Small intestine (tissue), 7 donors: ENCODE measurements at regions not wholly inside any gene's neighbourhood (a gene's known extent, or its start where the extent isn't known, plus 50 kb on each side); places are given as distances from the start of the nearest gene placed in this dataset.
"Not testable (repeated sequence)": the region's sequence is repeated elsewhere in the genome, so short reads cannot be mapped to it uniquely, and the experiment has no call there.

Experiments
- DNase-seq, 2 donors: peaks; one replicate each; pipeline versions ENCODE4 v3.0.0 to v3.0.0-alpha.2; 2013
- FAIRE-seq: peaks from 2 replicates; lab custom pipeline; 2012; peaks lifted over from hg19 to GRCh38; lab: Jason Lieb, UNC
- H3K27ac ChIP-seq, 3 donors: one replicate each; pipeline ENCODE4 v1.5.1; 2013; ENCODE audit warnings: low read length in 2 of 3, mild to moderate bottlenecking in 2 of 3, control low read depth in 1 of 3, inconsistent platforms in 1 of 3, low read depth in 1 of 3, moderate library complexity in 1 of 3
- H3K27me3 ChIP-seq, 3 donors: one replicate each; pipeline ENCODE4 v1.6.1; 2013; ENCODE audit warnings: low read length in 3 of 3, inconsistent platforms in 1 of 3; ENCODE audit not compliant: control insufficient read depth in 3 of 3, insufficient read depth in 3 of 3
- H3K36me3 ChIP-seq, 3 donors: one replicate each; pipeline ENCODE4 v1.6.1; 2013; ENCODE audit warnings: low read length in 3 of 3, inconsistent platforms in 1 of 3, low read depth in 1 of 3, mild to moderate bottlenecking in 1 of 3, moderate library complexity in 1 of 3; ENCODE audit not compliant: control insufficient read depth in 3 of 3, insufficient read depth in 2 of 3
- H3K4me1 ChIP-seq, 3 donors: one replicate each; pipeline ENCODE4 v1.6.1; 2013; ENCODE audit warnings: low read length in 2 of 3, inconsistent platforms in 1 of 3, low read depth in 1 of 3, mild to moderate bottlenecking in 1 of 3, moderate library complexity in 1 of 3; ENCODE audit not compliant: control insufficient read depth in 3 of 3, insufficient read depth in 2 of 3
- H3K4me3 ChIP-seq, 3 donors: one replicate each; pipeline ENCODE4 v1.5.1; 2013; ENCODE audit warnings: low read length in 3 of 3, control low read depth in 1 of 3, inconsistent platforms in 1 of 3, low read depth in 1 of 3, mild to moderate bottlenecking in 1 of 3, moderate library complexity in 1 of 3
- H3K9me3 ChIP-seq, 2 donors: one replicate each; pipeline ENCODE4 v1.6.1; 2013; ENCODE audit warnings: low read depth in 1 of 2, low read length in 1 of 2; ENCODE audit not compliant: control insufficient read depth in 2 of 2, insufficient read depth in 1 of 2
- WGBS, 3 donors: extraction: QIAGEN DNeasy Blood & Tissue Kit; methylation state at CpG; one replicate each; pipeline ENCODE4 v1.1.7; 2013; 5-methylcytosine and 5-hydroxymethylcytosine counted together
- donor health status: healthy with polysubstance abuse.
- donor health status: control.
- donor health status: control.
- donor health status: Bipolar disorder and iron deficiency.
- donor health status: healthy.

DNA sequence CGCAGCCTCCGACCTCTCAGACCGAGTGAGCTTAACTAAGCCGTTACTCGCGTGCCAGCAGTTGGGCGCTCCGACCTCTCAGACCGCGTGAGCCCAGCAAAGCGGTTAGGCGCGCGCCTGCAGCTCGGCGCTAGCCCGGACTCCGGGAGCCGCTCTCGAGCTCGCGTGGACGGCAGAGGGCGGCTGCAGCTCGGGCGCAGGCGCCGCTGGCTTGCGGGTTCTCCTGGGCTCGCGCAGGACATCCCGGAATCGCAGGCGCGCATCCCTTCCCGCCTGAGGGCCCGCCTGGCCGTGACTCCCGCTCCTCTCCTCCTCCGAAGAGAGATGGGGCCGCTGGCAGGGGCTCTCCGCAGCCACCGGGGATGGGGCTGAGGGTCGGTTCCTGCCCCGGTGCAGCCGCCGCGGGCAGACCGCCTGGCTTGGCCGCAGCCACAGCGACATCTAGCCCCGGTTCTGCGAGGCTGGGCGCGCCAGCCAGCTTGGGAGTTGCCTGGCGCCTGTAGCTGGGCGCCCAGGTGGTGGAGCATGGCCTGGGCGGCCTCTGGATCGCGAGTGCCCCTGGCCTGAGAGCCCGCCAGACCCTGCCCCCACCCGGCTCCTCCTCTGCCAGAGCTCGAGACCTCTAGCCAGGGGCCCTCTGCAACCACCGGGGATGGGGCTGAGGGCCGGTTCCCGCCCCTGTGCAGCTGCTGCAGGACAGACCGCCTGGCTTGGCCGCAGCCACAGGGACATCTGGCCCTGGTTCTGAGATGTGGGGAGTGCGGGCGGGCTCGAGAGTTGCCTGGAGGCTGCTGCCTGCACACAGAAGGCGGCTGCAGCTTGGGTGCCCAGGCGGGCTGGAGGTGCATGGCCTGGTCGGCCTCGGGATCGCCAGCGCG, 85.7 kb upstream of the CCDC180 start:
- not testable (repeated sequence) for H3K9me3 ChIP-seq, H3K27ac ChIP-seq, H3K36me3 ChIP-seq, H3K4me1 ChIP-seq, FAIRE-seq
- peaks cover 4 to 28% (median 7%) of the 10 kb centered on the region in 3 donors for H3K27me3 ChIP-seq
- H3K4me3 ChIP-seq, result peak overlapping the region in 1 of 3 donors; percentile 10
- 2% methylated on average over 65 to 78 of the region's 78 CpGs for WGBS, 3 donors
- DNase-seq, result peak; percentile 47 to 86

DNA sequence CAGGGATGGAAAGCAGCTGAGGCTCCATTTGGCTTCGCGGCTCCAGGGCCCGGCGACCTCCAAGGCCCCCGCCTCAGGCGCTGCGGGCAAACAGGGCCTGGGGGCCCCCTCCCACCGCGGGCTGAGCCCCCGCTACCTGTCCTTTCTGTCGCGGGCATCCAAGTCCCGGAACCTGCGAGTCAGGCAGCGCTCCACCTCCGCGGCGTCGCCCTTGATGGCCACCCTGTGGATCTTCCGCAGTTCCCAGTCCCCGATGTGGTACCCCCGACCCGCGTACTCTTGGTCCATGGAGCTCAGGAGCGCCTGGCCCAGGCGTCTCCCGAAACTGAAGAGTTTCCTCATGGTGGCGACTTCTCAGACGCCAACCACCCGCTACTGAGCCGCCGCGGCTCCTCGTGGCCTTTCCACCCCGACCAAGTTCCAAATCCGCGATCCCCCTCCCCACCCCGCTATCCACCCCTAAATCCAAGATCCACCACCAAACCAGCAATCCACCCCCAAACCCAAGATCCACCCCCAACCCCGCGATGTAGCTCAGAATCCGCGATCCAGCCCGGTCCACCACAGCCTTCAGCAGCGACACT, 86.5 kb upstream of the CCDC180 start:
- H3K36me3 ChIP-seq, result no peaks in the 10 kb centered on the region
- H3K9me3 ChIP-seq, result no peaks in the 10 kb centered on the region
- H3K27me3 ChIP-seq, result peaks cover 4 to 27% (median 7%) of the 10 kb centered on the region in 3 donors
- H3K4me3 ChIP-seq, result peak overlapping the region in 1 of 3 donors; percentile 10
- FAIRE-seq, result no peak
- H3K4me1 ChIP-seq, result peaks cover 0 to 5% (median 0%) of the 10 kb centered on the region in 3 donors
- H3K27ac ChIP-seq, result no peak overlapping the region
- WGBS, 3 donors, result 3 to 7% (median 5%) methylated on average over 39 to 44 of the region's 44 CpGs
- DNase-seq, result no peak

DNA sequence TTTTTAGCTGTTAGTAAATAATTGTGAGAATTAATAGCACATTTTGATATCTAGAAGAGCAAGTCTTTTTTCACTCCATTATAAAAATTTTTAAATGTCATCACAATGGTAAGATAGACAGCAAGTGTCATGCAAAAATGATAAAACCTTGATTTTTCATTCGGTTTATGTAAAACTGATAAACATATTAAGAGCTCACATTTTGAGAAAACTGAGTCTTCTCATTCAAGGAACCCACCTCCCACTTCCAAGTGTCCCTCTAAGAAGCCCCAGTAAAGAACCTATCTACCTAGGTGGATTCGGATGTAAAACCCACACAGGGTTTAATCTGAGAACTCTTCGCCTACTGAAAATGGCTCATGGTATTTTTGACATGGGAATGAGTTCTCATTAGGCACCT, 87.1 kb upstream of the CCDC180 start:
- H3K36me3 ChIP-seq, H3K4me1 ChIP-seq, H3K27ac ChIP-seq, H3K4me3 ChIP-seq, H3K9me3 ChIP-seq, DNase-seq, FAIRE-seq: not testable (repeated sequence)
- H3K27me3 ChIP-seq, result peaks cover 4 to 24% (median 7%) of the 10 kb centered on the region in 3 donors
- 25 to 38% (median 32%) methylated on average over 3 of the region's 3 CpGs for WGBS, 3 donors

DNA sequence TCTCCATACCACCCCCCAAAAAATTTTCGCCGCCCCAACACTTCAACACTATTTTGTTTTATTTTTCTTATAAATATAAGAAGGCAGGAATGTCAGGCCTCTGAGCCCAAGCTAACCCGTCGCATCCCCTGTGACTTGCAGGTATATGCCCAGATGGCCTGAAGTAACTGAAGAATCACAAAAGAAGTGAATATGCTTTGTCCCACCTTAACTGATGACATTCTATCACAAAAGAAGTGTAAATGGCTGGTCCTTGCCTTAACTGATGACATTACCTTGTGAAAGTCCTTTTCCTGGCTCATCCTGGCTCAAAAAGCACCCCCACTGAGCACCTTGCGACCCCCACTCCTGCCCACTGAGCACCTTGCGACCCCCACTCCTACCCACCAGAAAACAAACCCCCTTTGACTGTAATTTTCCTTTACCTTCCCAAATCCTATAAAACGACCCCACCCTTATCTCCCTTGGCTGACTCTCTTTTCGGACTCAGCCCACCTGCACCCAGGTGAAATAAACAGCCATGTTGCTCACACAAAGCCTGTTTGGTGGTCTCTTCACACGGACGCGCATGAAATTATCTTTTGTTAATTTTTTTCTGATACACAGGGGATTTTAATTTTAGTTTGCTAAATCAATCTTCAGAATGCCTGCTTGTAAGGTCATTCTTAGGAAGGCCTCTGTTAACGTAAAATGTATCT, 87.9 kb upstream of the CCDC180 start:
- not testable (repeated sequence) for H3K9me3 ChIP-seq, H3K4me3 ChIP-seq, H3K36me3 ChIP-seq, H3K27ac ChIP-seq, DNase-seq, H3K4me1 ChIP-seq, FAIRE-seq
- H3K27me3 ChIP-seq, result peaks cover 4 to 24% (median 7%) of the 10 kb centered on the region in 3 donors
- 53 to 73% (median 73%) methylated on average over 11 of the region's 12 CpGs for WGBS, 3 donors

DNA sequence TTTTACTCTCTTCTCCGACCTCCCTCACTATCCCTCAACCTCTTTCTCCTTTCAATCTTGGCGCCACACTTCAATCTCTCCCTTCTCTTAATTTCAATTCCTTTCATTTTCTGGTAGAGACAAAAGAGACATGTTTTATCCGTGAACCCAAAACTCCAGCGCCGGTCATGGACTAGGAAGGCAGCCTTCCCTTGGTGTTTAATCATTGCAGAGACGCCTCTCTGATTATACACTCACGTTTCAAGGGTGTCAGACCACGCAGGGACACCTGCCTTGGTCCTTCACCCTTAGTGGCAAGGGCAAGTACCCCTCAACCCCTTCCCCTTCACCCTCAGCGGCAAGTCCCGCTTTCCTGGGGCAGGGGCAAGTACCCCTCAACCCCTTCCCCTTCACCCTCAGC, 92.3 kb upstream of the CCDC180 start:
- not testable (repeated sequence) for FAIRE-seq, H3K27me3 ChIP-seq, H3K36me3 ChIP-seq, H3K9me3 ChIP-seq, H3K4me3 ChIP-seq, H3K4me1 ChIP-seq, H3K27ac ChIP-seq, DNase-seq
- WGBS, 3 donors, result 76 to 88% (median 80%) methylated on average over 6 to 9 of the region's 10 CpGs

DNA sequence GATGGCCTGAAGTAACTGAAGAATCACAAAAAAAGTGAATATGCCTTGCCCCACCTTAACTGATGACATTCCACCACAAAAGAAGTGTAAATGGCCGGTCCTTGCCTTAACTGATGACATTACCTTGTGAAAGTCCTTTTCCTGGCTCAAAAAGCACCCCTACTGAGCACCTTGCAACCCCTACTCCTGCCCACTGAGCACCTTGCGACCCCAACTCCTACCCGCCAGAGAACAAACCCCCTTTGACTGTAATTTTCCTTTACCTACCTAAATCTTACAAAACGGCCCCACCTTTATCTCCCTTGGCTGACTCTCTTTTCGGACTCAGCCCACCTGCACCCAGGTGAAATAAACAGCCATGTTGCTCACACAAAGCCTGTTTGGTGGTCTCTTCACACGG, 92.9 kb upstream of the CCDC180 start:
- FAIRE-seq, H3K27me3 ChIP-seq, H3K9me3 ChIP-seq, H3K27ac ChIP-seq, H3K36me3 ChIP-seq, H3K4me1 ChIP-seq, DNase-seq, H3K4me3 ChIP-seq: not testable (repeated sequence)
- 78 to 87% (median 79%) methylated on average over 6 of the region's 6 CpGs for WGBS, 3 donors

DNA sequence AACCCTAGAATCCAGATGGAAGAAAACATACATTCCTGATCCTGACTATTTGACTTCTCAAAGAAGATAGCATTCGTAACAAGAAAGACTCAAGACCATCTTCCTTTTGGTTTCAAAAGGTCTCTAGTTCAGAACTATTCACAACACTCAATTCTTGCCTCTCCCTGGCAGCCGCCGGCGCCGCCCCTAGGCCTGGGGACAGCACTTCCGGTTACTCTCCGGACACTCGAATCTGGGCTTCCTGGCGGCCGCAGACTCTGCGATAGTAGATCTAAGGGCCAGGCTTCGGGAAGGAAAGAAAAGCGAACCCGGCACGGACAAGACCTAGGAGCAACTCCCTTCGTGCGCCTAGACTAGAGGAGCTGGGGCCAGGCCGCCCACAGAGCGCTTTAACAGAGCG, 107.8 kb upstream of the CCDC180 start:
- not testable (repeated sequence) for H3K4me3 ChIP-seq, H3K9me3 ChIP-seq, H3K36me3 ChIP-seq, H3K27ac ChIP-seq, H3K27me3 ChIP-seq, FAIRE-seq, DNase-seq, H3K4me1 ChIP-seq
- 93 to 97% (median 97%) methylated on average over 9 to 18 of the region's 20 CpGs for WGBS, 3 donors

DNA sequence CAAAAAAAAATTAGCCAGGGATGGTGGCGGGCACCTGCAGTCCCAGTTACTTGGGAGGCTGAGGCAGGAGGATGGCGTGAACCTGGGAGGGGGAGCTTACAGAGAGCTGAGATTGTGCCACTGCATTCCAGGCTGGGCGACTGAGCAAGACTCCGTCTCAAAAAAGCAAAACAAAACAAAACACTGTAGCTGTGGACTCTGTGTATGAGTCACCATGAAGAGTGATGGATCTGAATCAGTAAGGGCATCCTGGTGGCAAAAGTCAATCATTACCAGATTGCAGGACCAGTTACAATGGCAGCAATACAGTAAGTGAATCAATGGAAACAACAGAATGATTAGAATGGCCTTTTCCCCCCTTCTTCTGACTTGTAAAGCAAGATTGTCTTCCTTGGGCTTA, 113.7 kb upstream of the CCDC180 start:
- DNase-seq, FAIRE-seq, H3K9me3 ChIP-seq, H3K36me3 ChIP-seq, H3K27ac ChIP-seq, H3K4me3 ChIP-seq, H3K27me3 ChIP-seq, H3K4me1 ChIP-seq: not testable (repeated sequence)
- 67 to 87% (median 82%) methylated on average over 4 of the region's 4 CpGs for WGBS, 3 donors
